ENCODE measurements at regions not wholly inside any gene's neighbourhood (a gene's known extent, or its start where the extent isn't known, plus 50 kb on each side); places are given as distances from the start of the nearest gene placed in this dataset.
A peak's percentile ranks its signal among the peaks of the same experiment; 100 is the strongest.

DNA sequence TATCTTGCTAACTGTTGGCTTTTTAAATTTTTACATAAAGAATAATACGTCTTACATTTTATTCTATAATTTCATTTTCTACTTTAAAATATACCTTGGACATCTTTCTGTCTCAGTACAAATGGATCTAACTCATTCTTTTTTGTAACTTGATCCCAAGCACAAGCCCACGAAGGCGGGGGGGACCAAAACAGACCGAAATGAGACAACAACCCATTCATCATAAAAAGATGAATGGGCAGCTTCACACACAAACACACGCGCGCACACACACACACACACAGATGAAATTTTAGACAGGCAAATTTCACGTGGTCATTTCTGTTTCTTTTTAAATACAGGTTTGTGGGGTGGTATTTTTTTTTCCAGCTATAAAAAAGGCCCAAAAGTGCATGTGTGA is 271.3 kb upstream of the TOPAZ1 start:
- DNase-seq (ENCODE audit: low read depth in 2 of 3, low spot score in 2 of 3) = no peak

DNA sequence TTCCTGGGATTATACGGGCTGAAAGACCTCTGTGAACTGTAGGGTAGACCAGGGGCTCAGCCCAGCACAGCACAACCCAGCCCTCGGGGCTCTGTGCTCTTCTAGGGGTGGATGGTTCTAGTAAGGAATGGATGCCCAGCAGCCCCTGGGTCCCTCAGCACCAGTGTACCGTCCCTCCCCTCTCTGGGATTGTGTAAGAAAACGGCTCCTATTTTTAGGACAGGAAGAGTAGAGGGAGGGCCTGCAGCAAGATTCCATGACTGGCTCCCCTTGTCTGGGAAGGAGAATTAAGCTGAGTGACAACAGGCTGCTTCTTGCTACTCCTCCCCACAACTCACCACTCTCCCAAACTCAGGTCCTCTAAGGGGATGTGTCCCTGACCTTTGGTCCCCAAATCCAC is 270.8 kb upstream of the TOPAZ1 start:
- no peak for DNase-seq (ENCODE audit: low read depth in 2 of 3, low spot score in 2 of 3)

DNA sequence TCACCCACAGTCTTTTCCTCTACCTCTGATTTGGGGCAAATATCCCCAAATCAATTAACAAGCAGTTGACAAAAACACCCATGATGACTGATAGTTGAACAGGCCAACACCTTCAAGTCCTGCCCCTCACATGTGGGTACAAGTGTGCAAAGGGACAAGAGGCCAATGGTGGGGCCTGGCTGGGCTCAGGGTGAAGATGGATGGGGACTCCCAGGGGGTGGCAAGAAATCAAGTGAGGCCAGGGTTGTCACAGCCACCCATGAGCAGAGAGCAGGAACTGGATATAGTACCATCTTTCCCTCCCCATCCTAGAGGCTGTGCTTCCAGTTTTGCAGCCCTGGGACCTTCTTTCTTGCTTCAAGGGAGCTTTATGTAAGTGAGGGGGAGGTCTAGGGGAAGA is 270.2 kb upstream of the TOPAZ1 start:
- DNase-seq (ENCODE audit: low read depth in 2 of 3, low spot score in 2 of 3) = no peak

DNA sequence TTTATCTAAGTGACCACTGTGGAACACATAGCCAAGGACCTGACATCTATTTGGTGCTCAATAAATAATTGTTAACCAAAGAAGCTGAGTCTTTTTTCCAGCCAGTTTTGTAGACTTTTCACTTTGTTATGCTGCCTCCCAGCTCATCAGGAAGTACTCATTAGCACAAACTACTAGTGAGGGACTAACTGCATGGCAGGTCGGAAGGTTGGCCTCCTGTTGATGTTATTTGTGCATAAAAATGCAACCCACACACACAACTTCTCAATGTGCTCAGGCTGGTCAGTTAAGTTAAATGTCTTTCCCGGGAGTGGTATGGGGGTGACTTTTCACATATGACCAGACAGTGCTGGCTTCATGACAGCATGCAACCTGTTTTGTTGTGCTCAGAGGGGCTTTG is 263.0 kb upstream of the TOPAZ1 start:
- DNase-seq (ENCODE audit: low read depth in 2 of 3, low spot score in 2 of 3) = no peak

DNA sequence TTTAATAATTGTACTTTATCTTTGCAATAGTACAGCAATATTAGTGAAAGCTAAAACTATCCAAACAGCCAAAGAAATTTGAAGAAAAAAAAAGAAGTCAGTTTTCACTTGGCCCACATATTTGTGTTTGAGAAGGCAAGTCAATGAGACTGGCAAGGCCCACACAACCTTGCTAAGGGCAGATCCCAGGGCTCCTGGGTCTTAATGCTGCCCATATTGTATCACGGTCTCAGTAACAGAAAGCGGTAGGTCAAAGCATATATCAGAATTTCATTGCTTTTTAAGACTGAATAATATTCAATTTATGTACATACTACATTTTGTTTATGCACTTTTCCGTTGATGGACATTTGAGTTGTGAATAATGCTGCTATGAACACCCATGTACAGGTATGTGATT is 262.0 kb upstream of the TOPAZ1 start:
- no peak for DNase-seq (ENCODE audit: low read depth in 2 of 3, low spot score in 2 of 3)

DNA sequence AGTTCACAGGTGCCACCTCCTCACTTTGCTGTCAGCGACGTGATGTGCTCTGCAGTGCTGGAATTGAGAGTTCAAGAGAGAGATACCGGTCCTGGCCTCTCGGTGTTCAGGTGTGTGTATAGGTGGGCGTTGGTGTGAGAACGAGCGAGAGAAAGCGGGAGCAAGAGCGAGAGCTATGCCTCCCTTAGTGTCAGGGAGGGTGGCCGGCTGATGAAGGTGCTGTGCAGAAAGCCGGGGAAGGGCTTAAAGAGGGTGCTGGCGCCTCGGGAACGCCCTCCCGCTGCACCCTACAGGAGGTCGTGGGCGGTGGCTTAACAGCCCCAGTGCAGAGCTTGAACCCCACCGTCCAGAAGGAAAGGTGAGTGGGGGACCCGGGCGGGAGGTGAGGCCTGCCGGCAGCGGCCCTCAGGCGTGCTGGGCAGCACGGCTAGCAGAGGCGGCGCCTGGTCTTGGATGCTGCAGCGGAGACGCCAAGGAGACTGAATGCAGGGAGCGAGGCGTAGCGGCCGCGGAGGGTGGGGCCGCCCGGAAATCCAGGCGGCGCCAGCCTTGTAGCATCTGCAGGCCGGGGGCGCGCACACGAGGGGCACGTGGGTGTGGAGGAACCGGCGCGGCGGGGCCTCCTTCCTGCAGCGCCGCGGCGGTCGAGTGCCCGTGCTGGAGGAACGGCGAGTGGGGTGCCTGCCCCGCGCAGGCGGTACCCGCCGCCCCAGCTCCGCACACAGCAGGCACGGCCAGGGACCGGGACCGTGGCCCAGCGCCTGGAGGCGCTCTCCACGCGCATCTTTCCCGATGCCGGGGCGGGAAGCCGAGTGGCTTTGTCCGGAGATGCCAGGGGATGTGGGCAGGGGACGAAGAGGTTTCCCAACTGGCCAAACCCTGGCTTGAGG is 246.8 kb upstream of the TOPAZ1 start:
- peak in 2 of 3 donors; percentile 47 to 61 for DNase-seq (ENCODE audit: low read depth in 2 of 3, low spot score in 2 of 3)

DNA sequence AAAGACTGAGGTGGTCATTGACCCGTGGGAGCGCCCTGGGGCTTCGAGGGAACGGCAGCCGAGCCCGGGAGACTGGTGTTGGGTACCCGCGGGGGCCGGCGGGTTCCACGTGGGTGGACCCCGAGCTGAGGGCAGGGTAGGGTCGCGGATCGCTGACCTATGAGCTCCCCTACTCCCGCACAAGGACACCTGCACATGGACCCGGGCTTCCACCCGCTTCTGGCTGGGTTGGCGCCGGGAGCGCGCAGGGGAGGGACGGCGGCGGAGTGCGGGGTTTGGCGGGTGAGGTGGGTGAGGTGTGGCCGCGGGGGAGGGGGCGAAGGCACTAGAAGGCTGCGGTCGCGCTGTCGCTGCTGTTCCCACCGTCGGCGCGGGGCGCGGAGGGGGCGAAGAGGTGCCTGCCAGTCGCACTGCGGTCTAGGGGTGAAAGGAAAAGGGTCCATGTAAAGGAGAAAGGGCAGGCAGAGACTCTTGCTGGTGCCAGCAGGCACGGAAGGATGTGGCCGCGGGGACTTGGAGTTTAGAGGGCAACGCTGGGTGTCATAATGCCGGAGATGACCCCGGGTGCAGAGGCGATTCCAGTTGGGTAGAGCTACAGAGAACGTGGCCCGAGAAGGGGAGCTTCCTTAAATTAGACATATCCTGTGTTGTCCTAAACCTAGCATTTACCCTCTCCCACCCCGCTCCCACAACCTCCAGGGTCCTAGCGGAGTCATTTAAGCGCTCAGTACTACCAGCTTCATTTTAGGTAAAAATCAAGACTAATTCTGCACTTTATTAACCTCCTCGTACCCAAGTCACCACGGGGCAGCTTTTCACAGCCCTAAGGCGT is 245.9 kb upstream of the TOPAZ1 start:
- peak in 1 of 3 donors; percentile 37 for DNase-seq (ENCODE audit: low read depth in 2 of 3, low spot score in 2 of 3)

DNA sequence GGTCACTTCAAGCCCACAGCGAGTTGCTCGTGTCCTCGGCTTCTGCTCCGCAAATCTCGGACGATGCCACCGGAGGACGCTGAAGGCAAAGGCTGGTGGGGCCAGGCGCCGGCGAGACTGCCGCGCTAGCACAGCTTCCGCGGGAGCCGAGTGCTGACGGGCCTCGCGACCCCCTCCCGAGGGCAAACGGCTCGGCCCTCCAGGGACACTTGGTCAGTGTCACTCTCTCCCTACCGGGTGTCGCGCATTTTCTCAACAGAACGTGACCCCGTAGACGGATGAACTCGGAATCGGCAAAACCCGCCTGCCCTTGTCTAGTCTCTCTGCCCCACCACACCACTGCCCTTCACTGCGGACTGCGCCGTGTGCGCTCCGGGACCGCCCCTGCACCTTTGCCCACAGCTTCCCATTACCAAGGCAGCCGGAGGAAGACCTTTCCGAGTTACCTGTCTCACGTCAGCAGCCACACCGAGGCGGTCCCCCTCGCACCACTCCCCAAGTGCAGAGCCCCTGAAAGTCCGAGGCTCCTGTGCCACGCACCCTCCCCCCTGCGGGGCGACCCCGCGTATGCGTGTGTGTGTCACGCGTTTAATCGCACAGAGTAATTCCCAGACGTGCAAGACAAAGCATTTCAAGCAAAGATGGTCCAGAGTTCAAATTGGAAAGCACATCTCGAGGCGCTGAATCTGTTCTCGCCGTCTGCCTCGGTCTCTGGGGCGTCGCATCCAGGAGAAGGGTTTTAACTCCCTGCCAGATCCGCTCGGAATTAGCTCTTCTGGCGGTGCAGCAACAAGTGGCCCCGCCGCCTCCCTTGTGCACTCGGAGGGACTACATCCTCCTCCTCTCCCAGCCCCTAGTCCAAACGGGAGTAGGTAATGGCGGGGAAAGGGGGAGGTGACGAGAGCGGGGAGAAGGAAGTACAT is 245.0 kb upstream of the TOPAZ1 start:
- DNase-seq (ENCODE audit: low read depth in 2 of 3, low spot score in 2 of 3) = peak in 2 of 3 donors; percentile 50 to 53

DNA sequence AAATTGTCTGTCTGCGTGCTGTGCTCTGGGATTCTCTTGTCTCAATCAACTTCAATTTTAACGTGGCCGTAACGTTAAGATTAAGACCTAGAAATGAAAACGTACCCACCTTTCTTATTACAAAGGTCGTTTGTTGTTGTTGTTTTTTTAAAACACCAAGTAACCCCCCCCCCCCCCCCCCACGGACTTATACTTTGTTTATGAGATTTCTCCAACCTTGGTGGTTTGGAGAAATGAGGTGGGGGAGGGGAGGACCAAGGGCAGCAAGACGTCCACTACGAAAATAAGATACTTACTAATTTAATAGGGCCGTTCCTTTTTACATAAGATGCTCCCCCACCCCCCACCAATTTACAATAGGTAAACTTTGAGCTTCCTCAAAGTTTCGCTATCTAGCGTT is 244.4 kb upstream of the TOPAZ1 start:
- no peak for DNase-seq (ENCODE audit: low read depth in 2 of 3, low spot score in 2 of 3)

DNA sequence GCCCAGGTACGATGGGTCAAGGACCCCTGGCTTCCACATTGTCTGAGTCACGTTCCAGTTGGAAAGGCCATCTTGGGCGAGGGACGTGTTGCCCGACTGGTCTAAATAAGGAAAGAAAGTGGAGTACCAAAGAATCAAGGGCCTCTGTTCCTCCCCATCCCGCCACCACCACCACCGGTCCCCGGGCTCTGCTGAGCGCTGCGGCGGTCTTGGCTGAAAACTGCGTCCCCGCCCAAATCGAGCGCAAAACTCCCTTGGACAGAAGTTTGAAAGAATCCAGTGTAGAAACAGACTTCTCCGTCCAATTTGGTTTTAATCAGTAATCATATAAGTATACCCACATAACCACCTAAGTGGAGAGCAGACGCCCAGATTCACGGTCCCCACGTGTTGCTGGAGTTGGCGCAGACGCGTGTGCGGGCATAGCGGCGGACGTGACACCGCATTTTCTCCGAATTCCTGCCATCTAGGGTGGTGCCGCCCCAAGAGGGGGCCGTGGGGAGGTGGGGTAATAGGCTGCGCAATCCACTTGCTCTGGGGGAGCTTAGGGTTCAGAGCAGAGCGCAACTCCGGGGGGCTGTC is 243.8 kb upstream of the TOPAZ1 start:
- DNase-seq (ENCODE audit: low read depth in 2 of 3, low spot score in 2 of 3) = peak in 2 of 3 donors; percentile 59 to 77

DNA sequence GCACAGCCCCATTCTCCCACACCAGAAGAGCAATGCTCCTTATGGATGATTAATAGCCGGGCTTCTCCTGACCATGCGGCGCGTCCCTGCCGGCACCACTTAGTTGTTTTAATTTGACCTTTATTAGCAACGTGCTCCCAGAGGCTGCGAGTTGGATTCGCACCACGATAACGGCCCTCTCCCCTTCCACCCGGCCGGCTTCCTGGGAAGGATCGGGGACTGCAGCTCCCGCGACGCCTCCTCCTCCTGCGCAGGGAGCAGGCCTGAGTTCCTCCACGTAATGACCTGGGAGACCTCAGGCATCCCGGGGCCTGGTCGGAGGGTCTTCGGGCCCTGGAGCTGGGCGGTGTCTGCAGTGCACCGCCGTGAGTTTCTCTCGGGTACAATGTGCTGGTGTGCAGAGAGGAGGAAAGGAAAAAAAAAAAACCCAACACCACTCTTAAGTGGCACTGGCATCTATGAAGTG is 243.3 kb upstream of the TOPAZ1 start:
- DNase-seq (ENCODE audit: low read depth in 2 of 3, low spot score in 2 of 3) = no peak

DNA sequence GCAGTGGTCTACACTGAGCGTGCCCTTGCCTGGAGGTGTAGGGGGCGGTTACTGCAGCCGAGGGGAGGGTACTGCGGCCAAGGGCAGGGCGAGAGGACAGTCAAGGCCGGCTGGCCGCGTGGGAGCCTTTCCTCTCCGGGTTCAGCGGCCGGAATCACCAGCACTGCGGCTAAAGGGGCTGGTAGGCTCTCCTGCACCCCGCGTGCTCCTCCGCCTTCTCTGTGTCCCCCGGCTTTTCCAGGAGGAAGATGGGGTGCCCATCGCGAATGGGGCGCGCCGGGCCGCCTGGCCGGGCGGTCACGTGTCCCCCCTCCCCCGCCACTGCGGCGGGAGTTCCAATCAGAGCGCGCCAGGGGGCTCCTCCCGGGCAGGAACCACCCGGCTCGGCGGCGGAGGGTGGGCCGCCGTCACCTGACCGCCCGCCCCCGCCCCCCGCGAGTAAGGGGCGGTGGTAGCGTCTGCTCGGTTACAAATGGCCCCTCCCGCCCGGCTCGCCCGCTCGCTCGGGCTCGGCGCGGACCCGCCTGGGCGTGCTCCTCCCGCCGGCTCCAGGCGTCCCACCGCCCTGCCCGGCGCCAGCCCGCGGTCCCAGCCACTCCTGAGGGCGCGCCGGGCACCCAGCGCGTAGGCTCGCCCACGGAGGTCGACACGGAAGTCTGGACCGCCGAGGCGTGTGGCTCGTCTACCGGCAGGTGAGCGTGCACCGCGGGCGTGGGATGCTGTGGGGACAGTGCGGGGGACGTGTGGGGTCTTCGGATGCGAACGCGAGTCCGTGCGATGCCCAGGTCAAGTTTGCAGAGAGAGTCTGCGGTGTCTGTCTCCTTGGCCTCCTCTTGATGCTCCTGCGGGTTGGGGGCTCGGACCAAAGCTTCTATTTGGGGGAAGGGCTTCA is 242.6 kb upstream of the TOPAZ1 start:
- DNase-seq (ENCODE audit: low read depth in 2 of 3, low spot score in 2 of 3) = no peak

DNA sequence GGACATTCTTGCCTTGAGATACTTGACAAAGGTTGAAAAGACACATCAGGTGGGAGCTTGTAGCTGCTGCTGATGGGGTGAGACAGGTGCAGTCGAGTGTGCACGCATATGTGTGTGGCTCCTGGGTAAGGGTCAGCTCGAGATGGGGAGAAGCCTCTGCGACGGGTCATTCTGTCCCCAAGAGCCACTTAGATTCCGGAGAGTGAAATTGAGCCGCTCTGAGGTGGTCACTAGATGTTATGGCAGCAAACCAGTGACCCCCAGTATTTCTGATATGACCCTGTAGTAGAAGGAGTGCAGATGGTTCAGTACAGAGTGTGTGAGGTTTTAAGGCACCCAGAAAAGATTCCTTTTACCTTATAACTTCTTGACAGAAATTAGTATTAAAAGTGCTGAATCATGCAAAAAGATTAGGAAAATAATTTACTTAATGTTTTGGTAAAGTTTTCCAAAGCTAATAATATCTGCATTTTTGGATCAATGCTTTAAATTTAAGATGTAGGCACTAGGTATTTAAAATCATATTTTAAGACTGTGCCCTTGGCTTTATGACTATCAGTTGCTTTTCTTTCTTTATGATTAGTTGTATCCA is 241.9 kb upstream of the TOPAZ1 start:
- DNase-seq (ENCODE audit: low read depth in 2 of 3, low spot score in 2 of 3) = no peak

DNA sequence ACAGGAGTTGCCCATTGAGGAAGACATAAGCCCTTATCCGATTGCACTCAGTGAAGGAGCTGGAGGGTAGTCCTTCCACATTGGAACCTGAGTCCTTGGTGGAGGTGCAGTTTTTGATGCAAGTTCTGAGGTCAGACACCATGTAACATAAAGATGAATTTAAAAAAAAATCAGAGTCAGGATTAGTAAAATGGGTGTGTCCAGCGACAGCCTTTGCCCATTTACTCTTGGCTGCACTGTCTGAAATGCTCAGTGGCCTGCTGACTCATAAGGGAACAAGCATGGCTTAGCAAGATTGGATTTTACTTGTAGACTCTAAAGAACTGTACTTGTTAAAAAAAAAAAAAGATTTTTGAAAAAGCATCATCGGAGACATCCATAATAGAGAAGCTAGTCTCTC is 241.1 kb upstream of the TOPAZ1 start:
- no peak for DNase-seq (ENCODE audit: low read depth in 2 of 3, low spot score in 2 of 3)

DNA sequence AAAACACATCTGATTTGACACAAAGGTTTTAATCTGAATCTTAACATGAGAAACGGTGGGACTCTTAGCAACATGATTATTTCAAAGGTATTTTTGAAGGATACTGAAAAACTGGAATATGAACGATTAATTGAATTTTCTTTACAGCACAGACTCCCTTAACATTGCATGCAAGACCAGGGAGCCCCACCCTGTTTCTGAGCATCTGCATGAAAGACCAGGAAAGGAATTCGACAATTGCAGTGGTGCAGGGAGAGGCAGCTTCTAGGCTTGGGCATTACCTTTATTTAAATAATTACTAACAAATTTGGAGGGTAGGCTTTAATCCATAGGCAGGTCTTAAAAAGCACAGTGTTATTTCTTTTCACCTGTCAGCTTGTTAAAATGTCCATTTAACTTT is 240.6 kb upstream of the TOPAZ1 start:
- no peak for DNase-seq (ENCODE audit: low read depth in 2 of 3, low spot score in 2 of 3)

DNA sequence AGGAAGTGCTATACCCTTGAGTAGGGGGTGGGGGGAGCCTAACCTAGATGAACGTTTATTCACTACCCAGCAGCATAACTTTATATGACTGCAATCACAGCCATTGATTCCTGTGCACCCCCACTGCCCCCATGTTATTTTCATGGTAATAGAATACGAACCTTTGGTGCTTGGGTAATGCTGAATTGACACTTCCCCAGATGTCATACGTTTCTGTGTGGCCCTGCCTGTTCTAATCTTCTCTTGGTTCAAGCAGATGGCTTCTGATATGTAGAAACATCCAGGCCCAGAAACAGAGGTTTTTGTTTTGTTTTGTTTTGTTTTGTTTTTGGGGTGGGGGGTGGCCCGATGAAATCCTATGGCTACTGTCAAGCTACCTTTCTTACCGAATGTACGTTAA is 237.9 kb upstream of the TOPAZ1 start:
- no peak for DNase-seq (ENCODE audit: low read depth in 2 of 3, low spot score in 2 of 3)

DNA sequence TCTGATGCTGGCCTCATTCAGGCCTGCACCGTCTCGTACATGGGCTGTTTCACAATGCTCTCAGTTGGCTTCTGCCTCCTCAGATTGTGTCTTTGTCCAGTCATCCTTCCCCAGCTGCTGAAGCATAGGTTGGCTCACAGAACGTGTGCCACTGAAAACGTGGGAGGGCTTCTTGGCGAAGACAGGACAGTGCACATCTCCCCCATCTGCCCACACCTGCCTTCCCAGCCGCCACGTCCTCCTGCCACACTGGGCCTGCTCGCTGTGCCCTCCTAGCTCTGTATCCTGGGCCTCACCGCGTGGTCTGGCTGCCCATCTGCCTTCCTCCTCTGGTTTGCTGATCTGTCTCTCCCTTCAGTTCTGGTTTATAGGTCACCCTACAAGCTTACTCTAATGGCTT is 230.0 kb upstream of the TOPAZ1 start:
- DNase-seq (ENCODE audit: low read depth in 2 of 3, low spot score in 2 of 3) = no peak

DNA sequence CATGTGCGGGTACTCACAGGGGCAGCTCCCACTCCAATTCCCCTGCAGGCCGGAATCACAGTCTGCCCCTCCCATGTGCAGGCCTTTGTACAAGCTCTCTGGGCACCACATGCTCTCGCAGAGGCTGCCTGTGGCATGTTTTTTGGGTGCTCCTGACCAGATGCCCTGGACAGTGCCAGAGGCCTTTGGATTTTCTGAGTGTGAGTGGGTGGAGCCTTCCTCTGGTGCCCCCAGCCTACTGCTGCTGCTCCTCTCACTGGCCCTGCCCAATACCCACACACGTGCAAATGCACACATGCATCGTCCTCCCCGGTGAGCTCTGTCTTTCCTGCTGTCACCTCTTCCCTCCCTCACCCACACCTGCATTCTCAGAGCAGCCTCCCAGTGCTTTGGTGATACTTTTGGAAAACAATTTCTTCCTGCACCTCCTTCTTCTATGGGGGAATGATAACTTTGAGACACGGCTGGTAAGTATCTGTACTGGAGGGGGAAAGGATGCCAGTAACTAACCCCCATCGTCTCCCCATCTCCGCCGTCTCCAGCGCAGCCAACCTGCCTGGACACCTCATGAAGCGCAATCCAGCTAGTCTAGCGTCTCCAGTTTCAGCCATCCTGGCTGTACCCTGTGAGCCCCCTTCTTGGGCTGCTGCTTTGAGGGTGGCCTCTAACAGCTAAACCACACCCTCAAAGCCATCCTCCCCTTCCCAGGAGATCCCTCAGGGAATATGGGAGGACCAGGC is 229.4 kb upstream of the TOPAZ1 start:
- no peak for DNase-seq (ENCODE audit: low read depth in 2 of 3, low spot score in 2 of 3)

Measured in hematopoietic multipotent progenitor cell (in vitro differentiated cells).